Osteocyte (in vitro differentiated cells): ENCODE measurements at regions not wholly inside any gene's neighbourhood (a gene's known extent, or its start where the extent isn't known, plus 50 kb on each side); places are given as distances from the start of the nearest gene placed in this dataset.

ENCODE experiments used
- DNase-seq: peaks from one replicate; pipeline ENCODE4 v3.0.0; 2021; ENCODE audit warnings: mixed read lengths; ENCODE audit not compliant: unreplicated experiment; ENCODE audit errors: extremely low spot score
- H3K27ac Mint-ChIP-seq: one replicate; pipeline ENCODE4 v1.8.0; 2021; ENCODE audit warnings: mild to moderate bottlenecking, mixed read lengths; ENCODE audit not compliant: unreplicated experiment
- H3K27me3 Mint-ChIP-seq: one replicate; pipeline ENCODE4 v1.8.0; 2021; ENCODE audit warnings: mixed read lengths; ENCODE audit not compliant: unreplicated experiment
- H3K36me3 Mint-ChIP-seq: one replicate; pipeline ENCODE4 v1.8.0; 2021; ENCODE audit warnings: mixed read lengths; ENCODE audit not compliant: unreplicated experiment
- H3K4me1 Mint-ChIP-seq: one replicate; pipeline ENCODE4 v1.8.0; 2021; ENCODE audit warnings: mixed read lengths; ENCODE audit not compliant: unreplicated experiment
- H3K4me3 Mint-ChIP-seq: one replicate; pipeline ENCODE4 v1.8.0; 2021; ENCODE audit warnings: mild to moderate bottlenecking, moderate library complexity, mixed read lengths; ENCODE audit not compliant: unreplicated experiment
- H3K9me3 Mint-ChIP-seq: one replicate; pipeline ENCODE4 v1.8.0; 2021; ENCODE audit warnings: mixed read lengths; ENCODE audit not compliant: unreplicated experiment
- CTCF ChIP-seq: fragments of 200-600 bp; sonication (generic); IDR thresholded peaks from 2 replicates; pipeline ENCODE4 v1.5.0; 2021; ENCODE audit warnings: antibody characterized with exemption, mild to moderate bottlenecking, moderate library complexity

- H3K27me3 Mint-ChIP-seq = no peaks in the 10 kb centered on the region
- H3K4me1 Mint-ChIP-seq = peaks cover 9% of the 10 kb centered on the region
- TF ChIP-seq CTCF = no peak
- H3K4me3 Mint-ChIP-seq = no peak overlapping the region
- no peaks in the 10 kb centered on the region for H3K9me3 Mint-ChIP-seq
- H3K27ac Mint-ChIP-seq = no peak overlapping the region
- H3K36me3 Mint-ChIP-seq = no peaks in the 10 kb centered on the region
- DNase-seq = no peak
Measured at GRCh38 chr4:42329421-42329820, 67.9 kb upstream of the SHISA3 start.

- Mint-ChIP-seq H3K4me3 (no peak overlapping the region), H3K4me1 (peaks cover 9% of the 10 kb centered on the region), H3K27ac (no peak overlapping the region), H3K27me3 (no peaks in the 10 kb centered on the region), H3K36me3 (no peaks in the 10 kb centered on the region), H3K9me3 (no peaks in the 10 kb centered on the region)
- DNase-seq = no peak
- TF ChIP-seq CTCF = no peak
Measured at GRCh38 chr4:42330002-42330592, 67.2 kb upstream of the SHISA3 start.

- no peak for DNase-seq
- no peak overlapping the region for H3K4me3 Mint-ChIP-seq
- no peaks in the 10 kb centered on the region for H3K27me3 Mint-ChIP-seq
- no peak for TF ChIP-seq CTCF
- H3K9me3 Mint-ChIP-seq = no peaks in the 10 kb centered on the region
- H3K27ac Mint-ChIP-seq = no peak overlapping the region
- no peaks in the 10 kb centered on the region for H3K36me3 Mint-ChIP-seq
- H3K4me1 Mint-ChIP-seq = peaks cover 9% of the 10 kb centered on the region
Measured at GRCh38 chr4:42331040-42331439, 66.2 kb upstream of the SHISA3 start.

GRCh38 chr4:42331914-42332368 lies 65.3 kb upstream of the SHISA3 start:
- Mint-ChIP-seq H3K36me3 (no peaks in the 10 kb centered on the region), H3K27me3 (no peaks in the 10 kb centered on the region), H3K9me3 (no peaks in the 10 kb centered on the region), H3K27ac (peak overlapping the region; percentile 71), H3K4me1 (peaks cover 9% of the 10 kb centered on the region), H3K4me3 (no peak overlapping the region)
- TF ChIP-seq CTCF = no peak
- no peak for DNase-seq

- H3K4me3 Mint-ChIP-seq = no peak overlapping the region
- no peak for DNase-seq
- H3K36me3 Mint-ChIP-seq = no peaks in the 10 kb centered on the region
- H3K9me3 Mint-ChIP-seq = no peaks in the 10 kb centered on the region
- no peak for TF ChIP-seq CTCF
- H3K27ac Mint-ChIP-seq = peak overlapping the region; percentile 68
- H3K4me1 Mint-ChIP-seq = peaks cover 25% of the 10 kb centered on the region
- no peaks in the 10 kb centered on the region for H3K27me3 Mint-ChIP-seq
Measured at GRCh38 chr4:42339935-42340406, 57.3 kb upstream of the SHISA3 start.
